HFF-Myc (cell line): ENCODE measurements at regions not wholly inside any gene's neighbourhood (a gene's known extent, or its start where the extent isn't known, plus 50 kb on each side); places are given as distances from the start of the nearest gene placed in this dataset.

Source experiments
- DNase-seq: peaks from one replicate; pipeline ENCODE4 v3.0.0-alpha.2; 2011; ENCODE audit warnings: low read depth; ENCODE audit errors: extremely low read depth
- H3K4me3 ChIP-seq: replicated peaks from 2 replicates; pipeline ENCODE4 v1.5.1; 2011; ENCODE audit warnings: low read depth, mild to moderate bottlenecking, control low read depth, low read length
- CTCF ChIP-seq: IDR thresholded peaks from 2 replicates; pipeline ENCODE4 v1.5.1; 2012; ENCODE audit warnings: mild to moderate bottlenecking, low read depth, low read length, control low read depth; ENCODE audit errors: missing control alignments

DNA sequence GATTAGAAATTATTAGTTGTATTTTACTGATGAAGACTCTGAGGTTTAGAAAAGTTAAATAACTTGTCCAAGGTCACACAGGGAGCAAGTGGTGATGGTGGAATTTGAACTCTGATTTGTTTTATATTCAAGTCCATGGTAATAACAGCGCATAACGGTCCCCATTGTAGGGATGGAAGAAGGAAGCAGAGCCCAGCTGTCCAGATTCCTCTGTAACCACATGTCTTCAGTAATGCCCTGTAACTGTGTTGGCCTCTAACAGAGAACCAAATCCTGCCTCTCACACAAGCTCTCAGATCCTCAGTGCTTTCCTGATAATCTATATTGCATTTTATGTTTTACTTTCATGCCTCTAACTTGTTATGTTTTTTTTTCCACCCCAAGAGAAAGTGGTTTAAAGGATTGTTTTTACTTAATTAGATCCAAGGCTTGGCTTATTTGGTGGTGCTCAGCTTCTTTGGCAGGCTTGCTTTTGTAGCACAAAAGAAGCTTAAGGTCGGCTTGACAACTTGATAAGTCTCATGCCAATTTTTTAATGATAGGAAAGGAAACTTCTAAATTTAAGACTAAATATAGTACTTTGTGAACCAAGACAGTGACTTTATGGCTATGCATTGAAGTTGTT is 105.1 kb upstream of the SEL1L start:
- no peak for DNase-seq
- no peak for TF ChIP-seq CTCF

GRCh38 chr14:81653626-81654025 is 120.0 kb upstream of the SEL1L start:
- no peak for TF ChIP-seq CTCF
- no peak for DNase-seq
- no peak overlapping the region for H3K4me3 ChIP-seq

More for the DNA sequence above, 105.1 kb upstream of the SEL1L start:
- H3K4me3 ChIP-seq: no peak overlapping the region

- no peak for DNase-seq
- H3K4me3 ChIP-seq: no peak overlapping the region
- no peak for TF ChIP-seq CTCF
Measured at GRCh38 chr14:81655423-81656314, 122.0 kb upstream of the SEL1L start.

DNA sequence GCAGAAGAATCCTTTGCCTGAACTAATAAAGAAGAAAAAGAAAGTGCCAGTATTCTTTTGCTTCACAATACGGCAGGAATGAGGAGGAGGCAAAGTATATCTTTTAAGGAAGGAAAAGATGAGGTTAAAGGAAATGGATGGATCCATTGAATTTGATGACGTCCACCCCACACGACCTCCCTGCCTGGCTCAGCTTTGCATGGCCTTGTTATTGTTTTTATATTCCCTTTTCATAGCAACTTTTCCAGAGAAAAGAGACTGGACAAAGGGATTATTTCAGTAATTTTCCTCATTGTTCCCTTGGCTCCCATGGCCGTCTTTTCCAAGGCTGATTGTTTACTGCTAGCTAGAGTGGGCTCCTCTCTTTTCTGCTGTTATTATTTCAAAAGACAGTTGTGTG is 123.2 kb upstream of the SEL1L start:
- no peak for TF ChIP-seq CTCF
- no peak overlapping the region for H3K4me3 ChIP-seq
- DNase-seq: no peak

DNA sequence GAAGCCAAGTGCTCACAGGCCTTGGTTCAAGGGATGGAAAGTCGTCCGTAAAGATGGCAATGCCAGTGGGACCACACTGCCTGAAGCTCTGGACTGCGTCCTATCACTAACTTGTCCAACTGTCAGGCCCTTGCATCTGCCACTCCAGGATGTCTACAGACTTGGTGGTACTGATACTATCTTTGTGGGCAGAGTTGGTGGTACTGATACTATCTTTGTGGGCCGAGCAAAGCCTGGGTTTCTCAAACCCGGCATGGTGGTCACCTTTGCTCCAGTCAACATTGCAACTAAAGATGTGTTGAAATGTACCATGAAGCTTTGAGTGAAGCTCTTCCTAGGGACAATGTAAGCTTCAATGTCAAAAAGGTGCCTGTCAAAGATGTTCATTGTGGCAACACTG is 128.4 kb upstream of the SEL1L start:
- no peak overlapping the region for H3K4me3 ChIP-seq
- DNase-seq: no peak
- TF ChIP-seq CTCF: no peak

DNA sequence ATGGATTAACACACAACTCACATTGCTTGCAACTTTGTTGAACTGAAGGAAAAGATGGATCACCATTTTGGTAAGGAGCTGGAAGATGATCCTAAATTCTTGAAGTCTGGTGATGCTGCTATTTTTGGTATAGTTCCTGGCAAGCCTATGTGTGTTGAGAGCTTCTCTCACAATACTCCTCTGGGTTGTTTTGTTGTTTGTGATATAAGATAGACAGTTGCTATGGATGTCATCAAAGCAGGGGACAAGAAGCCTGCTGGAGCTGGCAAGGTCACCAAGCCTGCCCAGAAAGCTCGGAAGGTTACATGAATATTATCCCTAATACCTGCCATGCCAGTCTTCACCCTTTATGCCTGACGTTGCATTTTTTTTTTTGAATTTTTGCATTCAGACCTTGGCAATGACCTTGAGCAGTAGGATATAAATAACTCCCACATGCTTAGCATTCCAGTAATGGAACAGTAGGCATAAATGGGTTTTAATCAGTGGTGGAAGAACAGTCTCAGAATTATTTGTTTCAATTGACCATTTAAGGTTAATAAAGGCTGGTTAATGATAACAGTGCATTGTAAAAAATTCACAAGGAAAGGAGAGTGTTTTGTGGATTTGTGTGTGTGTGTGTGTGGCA is 129.0 kb upstream of the SEL1L start:
- no peak for DNase-seq
- TF ChIP-seq CTCF: no peak
- H3K4me3 ChIP-seq: no peak overlapping the region
